EL (cell line): ENCODE measurements at regions not wholly inside any gene's neighbourhood (a gene's known extent, or its start where the extent isn't known, plus 50 kb on each side); places are given as distances from the start of the nearest gene placed in this dataset.

Experiments used
- DNase-seq: peaks from one replicate; pipeline ENCODE4 v3.0.0-alpha.2; 2016

DNA sequence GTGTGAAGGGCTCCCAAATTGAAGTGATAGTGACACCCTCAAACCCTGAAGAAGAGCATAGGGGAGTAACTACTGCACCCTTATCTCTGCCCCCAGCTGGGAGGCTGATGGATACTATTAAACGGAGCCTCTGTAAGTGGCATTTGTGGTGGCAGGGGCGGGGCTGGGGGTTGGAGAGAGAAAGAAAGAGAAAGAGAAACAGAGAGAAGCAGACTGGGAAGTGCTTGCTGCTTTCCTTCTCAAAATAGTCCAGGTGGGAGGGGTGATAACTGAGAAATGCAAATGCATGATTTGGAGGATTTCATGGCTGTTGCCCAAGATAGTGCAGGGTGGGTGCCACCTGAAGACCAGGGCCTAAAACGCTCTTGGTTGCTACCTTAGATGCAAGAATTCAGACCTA is 253.5 kb upstream of the GATB start:
- DNase-seq: no peak

DNA sequence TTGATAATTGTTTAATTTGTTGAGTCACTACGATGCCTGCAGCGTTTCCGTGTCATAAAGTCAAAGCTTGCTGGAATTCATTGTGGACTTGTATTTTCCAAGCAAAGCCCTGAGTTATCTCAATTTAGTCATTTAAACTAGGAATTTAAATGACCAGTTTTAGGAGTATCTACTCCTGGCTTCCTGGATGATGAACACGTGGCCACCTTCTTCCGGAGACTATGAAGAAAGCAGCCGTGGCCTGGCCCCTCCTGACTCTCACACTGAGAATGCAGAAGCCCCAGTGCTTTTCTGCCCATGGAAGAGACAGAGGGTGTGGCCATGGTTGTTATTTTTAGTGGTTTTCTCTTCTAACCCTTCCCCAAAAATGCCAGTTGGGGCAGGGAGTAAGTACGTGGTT is 250.7 kb upstream of the GATB start:
- DNase-seq: no peak

DNA sequence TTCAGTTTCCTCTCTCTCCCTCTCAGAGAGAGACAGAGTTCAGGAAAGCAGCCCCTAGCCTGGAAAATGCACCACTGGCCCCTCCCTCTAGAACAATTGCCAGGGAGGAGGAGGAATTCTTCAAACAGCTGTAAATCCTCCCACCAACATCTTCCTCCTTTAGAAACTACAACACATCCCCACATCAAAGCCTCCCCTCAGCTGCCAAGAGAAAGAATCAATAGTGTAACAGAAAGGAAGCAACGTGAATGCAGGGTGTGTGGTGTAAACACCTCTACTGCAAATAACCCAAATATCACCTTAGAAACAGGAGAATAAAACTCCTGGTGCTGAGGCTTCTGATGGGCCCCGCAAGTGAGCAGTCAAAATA is 249.9 kb upstream of the GATB start:
- DNase-seq: no peak

DNA sequence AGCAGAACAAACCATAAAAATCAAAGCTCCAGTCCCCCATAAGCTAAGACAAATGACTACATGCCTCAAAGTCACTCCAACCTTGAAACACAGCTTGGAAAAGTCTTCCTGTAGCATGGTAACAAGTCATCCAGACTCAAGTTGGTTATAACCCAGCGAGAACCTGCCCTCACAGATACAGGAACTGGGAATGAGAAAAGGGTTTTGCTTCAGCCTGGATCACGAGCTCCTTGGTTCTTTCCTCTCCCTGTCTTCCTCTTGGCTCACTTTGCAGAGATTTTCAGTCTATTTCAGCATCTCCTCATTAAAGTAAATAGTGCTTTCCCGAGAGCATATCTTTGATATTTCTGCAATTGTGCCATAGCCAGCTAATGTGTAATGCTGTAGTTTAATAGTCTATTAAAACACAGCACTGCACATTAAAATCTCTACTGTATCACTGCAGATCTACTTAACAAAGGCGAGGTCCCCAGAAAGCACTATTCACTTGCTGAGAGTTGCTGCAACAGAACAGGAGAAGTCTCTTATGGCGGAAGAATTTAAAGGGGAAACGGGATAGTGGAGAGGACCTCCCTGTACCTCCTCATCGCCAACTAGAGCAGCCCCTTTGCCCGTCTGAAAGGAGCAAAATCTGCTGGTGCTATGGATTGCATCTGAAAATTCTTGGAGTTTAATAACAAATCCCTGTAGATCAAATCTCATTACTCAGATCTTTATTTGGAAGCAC is 249.3 kb upstream of the GATB start:
- DNase-seq: no peak

DNA sequence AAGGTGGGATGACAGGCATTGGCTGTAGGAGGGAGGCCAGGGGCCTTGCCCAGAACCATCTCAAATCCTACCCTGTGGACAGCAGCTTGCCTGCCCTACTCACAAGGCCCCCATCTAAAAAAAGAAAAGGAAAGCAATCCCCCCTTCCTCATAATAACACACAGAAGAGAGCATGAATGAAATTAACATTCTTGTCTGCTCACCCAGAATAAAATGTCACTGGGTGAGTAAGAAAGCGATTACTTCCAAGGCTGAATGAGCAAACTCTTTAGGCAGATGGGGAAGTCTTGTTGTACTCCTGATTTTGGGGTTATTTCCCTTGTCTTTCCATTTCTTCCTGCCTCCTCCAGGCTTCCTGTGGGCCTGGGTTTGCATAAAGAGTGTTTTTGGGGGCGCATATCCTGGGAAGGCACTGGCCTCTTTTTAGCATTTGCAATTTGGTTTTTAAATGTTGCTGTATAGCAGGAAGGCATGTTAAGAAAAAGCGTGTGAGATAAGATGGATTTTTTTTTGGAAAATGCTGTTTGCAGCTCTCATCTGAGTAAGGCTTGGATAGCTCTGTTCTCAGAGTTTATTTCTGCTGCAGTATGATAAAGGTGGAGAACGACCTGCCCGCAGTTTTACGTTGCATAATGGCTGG is 248.3 kb upstream of the GATB start:
- DNase-seq: no peak

DNA sequence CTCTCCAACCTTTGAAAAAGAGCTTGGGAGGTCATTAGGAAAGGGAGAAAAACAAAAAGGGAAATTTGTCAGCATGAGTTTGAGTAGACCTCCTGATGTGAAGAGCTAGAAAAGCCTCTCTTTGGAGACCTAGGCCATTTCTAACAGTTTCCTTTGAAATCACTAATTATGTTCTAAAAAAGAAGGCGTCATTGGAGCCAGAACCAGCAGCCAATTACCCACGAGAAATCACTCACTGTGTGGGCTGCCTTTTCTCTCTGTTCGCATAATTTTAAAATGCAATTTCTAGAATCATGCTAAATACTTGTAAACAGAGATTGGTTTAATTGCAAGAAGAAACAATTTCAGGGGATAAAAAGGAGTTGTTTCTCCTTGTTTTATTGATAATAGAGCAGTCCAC is 246.3 kb upstream of the GATB start:
- DNase-seq: no peak

DNA sequence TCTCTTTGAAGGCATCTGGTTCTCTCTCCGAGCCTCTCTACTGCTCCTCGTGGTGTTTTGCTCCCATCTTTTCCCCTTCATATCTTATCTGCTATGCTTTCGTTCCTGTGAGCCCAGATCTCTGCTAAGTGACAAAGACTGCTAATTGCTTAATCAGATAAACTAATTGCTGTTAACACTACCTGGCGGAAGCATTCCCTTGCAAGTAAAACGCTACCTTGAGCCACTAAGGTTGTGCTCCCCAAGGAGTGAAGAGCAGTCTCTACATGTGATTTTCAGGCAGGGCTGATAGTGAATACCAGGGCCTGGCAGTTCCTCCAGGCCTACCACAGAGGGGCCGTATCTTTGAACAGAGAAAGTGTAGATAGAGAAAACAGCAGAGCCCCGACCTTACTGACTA is 244.0 kb upstream of the GATB start:
- DNase-seq: no peak

DNA sequence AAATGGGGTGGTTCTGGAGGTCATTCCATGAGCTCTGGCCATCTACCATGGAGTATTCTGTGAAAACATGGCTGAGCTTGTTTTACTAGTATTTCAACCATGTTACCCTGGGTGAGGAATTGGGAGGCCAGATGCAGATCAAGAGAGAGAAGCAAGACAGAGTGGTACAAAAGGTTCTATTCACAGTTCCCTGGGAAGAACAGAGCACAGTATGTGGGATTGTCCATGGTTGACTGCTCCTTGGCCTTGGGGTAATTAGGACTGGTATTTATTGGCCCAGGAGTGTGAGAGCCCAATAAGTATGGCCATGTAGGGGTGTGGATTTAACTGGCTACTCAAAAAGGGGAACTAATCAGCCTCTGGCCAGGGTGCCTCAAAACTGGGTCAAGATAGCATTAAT is 239.7 kb upstream of the GATB start:
- no peak for DNase-seq

DNA sequence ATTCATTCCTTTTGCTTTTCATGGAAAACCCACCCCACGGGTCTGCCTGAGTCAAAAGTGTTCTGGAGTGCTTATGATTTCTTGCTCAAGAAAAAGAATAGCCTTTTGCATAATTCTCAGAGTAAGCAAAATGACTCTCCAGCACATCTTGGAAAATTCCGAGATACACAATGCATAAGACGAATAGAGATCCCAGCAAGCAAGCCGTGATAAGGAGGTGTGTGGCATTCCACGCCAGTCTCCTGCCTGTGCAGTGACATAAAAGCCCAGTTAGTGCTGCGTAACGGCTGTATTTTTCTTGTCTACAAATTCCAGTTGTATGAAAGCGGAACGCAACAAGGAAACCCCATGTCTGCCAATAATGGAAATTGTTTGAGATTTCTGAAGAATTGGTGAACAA is 237.9 kb upstream of the GATB start:
- no peak for DNase-seq

DNA sequence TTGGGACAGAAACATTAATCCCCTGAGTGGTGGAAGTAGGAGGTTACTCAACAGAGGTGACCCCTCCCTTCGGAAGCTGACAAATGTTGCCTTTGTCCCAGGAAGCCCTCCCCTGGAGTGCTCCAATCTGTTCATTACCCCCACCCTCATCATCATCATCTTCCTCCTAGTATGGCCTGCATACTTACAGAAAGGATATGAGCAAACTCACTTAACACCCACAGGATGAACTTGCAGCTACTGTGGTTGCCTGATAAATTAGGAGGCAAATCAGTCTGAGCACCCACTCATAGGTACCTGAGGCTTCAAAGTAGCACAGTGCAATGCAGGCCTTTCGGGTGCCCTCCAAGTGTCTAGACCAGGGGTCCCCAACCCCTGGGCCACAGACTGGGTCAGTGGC is 236.7 kb upstream of the GATB start:
- no peak for DNase-seq

DNA sequence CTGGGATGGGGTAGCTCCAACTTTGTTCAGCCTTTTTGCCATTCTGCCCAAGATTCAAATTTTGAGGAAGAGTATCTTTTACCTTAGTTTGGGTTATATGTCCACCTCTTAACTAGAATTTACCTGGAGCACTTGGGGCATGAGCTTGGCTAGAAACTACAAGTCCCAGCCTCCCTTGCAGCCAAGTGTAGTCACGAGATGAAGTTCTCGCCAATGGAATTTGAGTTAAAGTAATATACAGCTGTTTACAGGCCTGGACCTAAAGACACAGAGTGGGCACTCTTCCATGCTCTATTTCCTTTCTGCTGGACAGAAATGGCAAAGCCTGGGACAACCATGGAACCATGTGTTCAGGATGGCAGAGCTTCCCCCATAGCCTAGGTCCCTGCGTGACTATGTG is 233.6 kb upstream of the GATB start:
- DNase-seq: no peak

DNA sequence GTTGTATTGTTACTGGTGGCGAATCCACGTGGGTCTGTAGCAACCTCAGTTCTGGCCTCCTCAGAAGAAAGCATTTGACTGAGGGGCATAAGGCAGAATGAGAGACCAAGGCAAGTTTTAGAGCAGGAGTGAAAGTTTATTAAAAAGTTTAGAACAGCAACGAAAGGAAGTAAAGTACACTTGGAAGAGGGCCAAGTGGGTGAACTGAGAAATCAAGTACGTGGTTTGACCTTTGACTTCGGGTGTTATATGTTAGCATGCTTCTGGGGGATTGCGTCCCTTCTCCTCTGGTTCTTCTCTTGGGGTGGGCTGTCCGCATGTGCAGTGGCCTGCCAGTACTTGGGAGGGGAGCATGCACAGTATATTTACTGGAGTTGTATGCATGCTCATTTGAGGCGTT is 232.7 kb upstream of the GATB start:
- DNase-seq: no peak

DNA sequence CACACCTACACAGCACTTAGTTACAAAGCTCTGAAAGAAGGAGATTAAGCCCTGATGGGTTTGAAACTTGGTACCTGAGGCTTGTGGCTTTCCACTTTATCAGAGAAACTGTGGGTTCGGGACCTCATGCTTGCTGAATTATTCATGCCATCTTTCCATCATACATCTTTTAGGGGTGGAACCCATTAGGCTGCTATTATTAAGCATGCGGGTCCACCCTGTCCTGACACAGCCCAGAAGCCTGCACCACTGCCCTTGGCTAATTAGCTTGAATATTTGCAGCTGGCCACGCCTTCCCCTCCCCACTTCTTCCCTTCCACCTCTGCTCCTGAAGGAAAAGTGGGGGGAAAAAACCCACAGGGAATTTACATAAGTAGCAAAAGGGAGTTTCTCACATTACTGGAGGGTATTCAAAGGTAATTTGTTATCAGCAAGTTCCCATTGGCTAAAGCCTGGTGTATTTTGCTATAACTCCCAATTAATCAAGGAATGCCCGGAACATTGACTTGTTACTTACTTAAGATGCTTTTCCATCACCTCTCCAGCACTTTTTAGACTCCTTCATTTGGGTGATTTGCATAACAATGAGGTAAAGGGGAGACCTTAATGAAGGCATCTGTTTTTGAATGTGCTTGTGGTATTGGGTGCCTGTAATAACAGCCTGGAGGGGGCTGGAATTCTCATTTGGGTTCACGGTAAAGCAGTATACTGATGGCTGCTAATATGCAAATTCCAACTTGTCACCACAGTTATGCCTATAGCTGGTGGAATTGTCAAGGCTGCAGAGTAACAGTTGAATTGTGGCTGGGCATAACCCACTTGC is 231.7 kb upstream of the GATB start:
- DNase-seq: no peak

DNA sequence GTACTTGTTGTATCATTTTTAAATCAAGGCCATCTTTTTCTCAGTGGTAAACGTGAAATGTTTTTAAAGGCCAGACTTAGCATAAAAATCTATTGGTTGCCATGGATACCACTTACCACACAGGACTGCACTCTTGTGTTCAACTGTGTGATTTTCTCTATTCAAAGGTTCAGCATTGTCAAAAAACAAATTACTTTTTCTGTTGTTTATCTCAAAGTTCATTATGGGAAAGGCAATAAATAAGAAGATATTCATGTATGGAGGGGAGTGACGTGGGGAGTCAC is 231.0 kb upstream of the GATB start:
- DNase-seq: no peak

DNA sequence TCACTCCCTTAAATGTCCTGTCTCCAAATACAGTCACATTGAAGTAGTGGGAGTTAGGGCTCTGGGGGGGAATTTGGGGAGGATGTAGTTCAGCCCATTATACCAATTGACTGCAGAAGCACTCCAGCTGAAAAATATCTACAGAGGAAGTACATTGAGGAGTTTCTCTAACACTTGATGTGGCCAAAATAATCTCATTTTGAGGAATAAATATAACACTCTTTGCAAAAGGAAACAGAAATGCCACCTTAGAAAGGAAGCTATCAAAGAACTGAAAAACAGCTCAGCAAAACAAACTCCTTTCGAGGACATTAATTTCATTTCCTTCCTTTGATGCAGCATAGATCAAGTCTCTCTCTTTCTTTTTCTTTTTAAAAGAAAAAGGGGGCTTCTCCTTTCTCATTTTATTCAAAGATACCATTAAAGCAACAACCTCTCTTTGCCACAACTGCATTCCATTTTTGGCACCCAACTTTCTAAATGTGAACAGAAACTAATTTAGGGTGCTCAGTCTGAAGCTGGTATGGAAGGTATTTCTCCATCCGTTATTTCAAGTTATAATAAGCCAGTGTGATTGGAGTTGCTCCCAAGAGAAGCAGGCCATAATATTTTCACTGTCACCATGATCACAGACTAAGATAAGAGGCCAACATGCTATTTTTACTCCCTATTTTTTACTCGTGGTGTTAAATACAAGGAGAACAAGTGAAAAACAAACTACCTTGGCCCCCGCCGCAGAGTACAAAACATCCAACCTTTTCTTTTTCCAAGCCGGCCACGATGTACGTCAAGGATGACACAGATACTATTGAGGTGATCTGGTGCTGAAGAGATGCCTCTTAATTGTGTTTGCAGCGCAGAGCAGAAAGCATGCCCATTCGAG is 230.4 kb upstream of the GATB start:
- no peak for DNase-seq

DNA sequence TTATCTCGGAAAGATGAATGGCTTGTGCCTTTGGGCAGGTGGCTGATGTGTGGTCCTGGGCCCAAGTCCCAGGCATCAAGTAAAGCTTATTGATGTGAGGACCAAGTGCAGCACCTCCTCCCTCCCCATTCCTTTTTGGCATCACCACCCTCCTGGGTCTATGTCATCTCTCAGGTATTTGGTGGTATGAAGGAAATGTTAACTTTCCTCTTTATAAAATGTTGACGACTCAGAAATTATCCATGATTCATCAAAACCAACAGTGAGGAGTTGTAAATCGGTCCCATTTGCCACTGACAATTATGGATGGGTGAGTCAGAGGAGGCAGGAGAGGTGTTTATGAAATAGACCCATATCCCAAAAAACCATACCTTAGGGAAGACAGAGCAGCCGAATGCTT is 229.4 kb upstream of the GATB start:
- DNase-seq: peak; percentile 88

DNA sequence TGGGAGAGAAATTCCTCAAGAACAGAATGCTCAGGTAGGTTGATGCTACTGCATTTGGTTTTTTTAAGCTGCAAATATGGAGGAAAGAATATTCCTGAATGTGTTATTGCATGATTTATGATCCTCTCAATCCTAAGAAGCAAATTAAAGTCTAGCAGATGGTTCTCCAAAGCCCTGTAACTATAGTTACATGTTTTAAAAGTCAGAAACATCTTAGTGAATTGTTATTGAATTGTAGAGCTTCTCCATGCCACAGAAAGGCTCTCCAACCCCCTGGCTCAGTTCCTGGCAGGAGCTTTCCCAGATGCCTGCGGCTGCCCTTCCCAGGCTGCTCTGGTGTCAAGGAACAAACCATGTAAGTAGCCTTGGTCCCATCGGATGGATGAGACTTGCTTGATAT is 227.8 kb upstream of the GATB start:
- DNase-seq: no peak

DNA sequence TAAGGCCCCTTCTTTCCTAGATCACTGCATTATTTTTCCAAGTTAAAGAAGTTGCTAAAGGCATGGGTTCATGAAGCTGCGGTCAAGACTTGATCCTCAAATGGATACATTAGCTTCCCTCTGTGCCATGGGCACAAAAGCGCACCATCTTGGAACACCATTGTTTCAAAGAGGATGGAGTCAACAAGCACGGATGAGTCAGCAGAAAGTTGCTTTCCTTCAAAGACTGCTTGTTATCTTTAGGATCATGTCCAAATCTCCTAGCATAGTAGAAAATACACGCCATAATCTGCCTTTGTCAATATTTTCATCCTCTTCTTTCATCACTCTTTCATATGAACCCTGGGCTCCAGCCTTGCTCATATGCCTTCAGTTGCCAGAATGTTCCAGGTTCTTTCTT is 226.8 kb upstream of the GATB start:
- DNase-seq: no peak

DNA sequence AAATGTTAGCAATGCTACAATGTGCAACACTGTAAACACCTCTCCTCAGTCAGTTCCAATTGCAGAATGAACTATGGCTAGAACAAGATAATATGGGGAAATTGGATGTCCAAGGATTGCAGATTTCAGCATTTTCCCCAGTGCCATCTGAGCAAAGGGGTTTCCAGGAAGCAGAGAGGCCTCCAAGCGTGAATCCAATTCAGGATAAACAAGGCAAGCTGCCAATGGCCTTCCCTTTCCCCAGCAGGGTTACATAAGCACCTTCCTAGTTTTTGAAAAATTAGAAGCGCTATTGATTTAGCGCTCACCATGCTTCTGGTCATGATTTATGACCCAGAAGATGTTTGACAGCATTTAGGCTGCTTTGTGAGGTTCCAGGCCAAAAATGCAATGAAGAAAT is 223.0 kb upstream of the GATB start:
- no peak for DNase-seq

DNA sequence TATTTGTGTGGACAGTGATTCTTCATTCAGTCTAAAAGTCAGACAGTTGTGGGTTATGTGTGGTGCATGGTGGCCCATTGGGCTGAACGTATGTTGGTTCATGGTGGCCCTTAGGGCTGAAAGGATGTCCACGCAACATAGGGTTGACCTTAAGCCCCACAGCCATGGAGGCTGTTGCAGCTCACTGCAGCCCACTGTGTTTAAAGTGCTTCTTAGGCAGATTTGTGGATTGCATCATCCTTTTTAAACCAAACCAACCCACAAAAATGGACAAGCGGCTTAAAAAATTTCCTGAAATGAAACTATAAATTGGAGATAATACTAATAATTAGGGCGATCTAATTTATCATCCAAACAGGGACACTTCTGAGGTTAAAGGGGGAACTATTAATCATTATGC is 219.0 kb upstream of the GATB start:
- no peak for DNase-seq

DNA sequence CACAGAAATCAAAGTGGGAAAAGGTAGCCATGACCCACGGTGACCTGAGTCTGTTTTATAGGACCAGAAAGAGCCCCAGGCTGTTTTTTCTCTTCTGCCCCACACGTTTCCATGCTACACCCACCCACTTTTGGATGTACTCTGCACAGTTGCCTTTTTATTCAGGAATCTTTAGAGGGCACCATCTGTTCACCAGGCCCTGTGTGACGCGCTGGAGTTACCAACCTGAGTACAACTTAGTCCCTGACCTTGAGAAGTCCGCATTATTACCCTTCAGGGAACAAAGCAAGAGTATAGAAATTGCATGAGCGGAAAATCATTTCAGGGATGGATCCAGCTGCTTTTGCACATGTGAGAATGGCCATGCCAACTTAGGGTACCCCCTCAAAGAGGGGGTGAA is 207.8 kb upstream of the GATB start:
- no peak for DNase-seq

DNA sequence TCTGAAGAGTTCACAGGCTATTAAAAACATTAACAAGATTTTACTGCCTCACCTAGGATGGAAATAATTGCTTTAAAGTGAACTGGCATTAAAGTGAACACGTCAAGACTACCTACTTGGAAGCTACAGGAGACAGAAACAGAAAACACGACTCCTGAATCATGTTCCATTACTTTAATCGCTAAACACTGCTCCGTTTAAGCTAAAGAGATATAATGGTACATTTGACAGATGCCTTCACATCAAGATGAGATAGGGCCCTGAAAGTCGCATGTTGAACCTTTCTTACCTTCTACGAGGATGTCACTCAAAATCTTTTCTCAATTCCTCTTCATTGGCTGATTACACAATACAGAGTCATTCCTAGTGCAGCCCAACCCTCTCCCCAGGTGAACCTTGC is 206.3 kb upstream of the GATB start:
- no peak for DNase-seq

DNA sequence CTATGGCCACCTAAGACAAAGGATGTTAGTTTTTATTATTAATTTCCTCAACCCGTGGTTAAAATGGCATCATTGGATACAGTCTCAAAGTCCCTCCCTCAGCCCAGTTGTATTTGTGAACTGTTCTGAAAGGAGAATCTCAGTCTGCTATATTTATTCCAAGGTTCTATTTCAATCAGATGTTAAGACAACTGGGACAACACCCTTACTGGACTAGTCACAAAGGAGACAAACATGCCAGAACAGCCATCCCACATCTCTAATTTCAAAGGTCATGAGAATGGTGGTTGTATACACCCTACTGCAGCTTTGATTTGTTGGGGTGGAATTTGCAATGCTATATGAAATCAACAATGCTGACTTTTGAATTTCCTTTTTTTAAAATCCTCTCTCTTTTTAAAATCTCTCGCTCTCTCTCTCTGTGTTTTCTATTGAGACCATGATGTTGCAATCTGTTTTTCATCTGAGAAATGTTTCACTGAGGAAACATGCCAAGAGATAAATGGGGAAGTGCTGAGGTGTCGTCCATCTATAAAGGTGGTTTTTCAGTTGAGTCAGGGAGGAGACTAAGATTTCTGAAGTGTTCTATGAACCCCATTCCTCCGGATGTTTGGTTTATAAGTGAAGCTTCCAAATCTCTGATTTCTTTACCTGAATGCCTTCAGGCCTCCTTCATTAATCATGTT is 201.5 kb upstream of the GATB start:
- DNase-seq: no peak
